ACC112 (cell line): ENCODE measurements at regions not wholly inside any gene's neighbourhood (a gene's known extent, or its start where the extent isn't known, plus 50 kb on each side); places are given as distances from the start of the nearest gene placed in this dataset.
"Not testable (repeated sequence)": the region's sequence is repeated elsewhere in the genome, so short reads cannot be mapped to it uniquely, and the experiment has no call there.

Experiments used
- H2AFZ ChIP-seq: fragments of 200-600 bp; sonication (generic); one replicate; pipeline ENCODE4 v1.6.0; 2017; ENCODE audit warnings: antibody characterized with exemption, low read length; ENCODE audit not compliant: unreplicated experiment
- H3K27ac ChIP-seq: fragments of 200-600 bp; sonication (generic); 2 replicates; pipeline ENCODE4 v1.5.1; 2014; ENCODE audit warnings: low read depth, mild to moderate bottlenecking, antibody characterized with exemption, low read length, moderate library complexity
- H3K27me3 ChIP-seq: fragments of 200-600 bp; sonication (generic); 2 replicates; pipeline ENCODE4 v1.6.1; 2014; ENCODE audit warnings: mild to moderate bottlenecking, antibody characterized with exemption, low read length, moderate library complexity, mixed read lengths; ENCODE audit not compliant: insufficient read depth
- H3K36me3 ChIP-seq: fragments of 200-600 bp; sonication (generic); 2 replicates; pipeline ENCODE4 v1.6.1; 2016; ENCODE audit warnings: mild to moderate bottlenecking, antibody characterized with exemption, low read length, moderate library complexity, mixed read lengths; ENCODE audit not compliant: insufficient read depth
- H3K4me1 ChIP-seq: fragments of 200-600 bp; sonication (generic); one replicate; pipeline ENCODE4 v1.6.1; 2016; ENCODE audit warnings: low read length, mixed read lengths; ENCODE audit not compliant: insufficient read depth, unreplicated experiment, control insufficient read depth
- H3K4me3 ChIP-seq: fragments of 200-600 bp; sonication (generic); 2 replicates; pipeline ENCODE4 v1.5.1; 2014; ENCODE audit warnings: mild to moderate bottlenecking, low read depth, low read length
- H3K79me2 ChIP-seq: fragments of 200-600 bp; sonication (generic); one replicate; pipeline ENCODE4 v1.6.0; 2016; ENCODE audit warnings: low read length; ENCODE audit not compliant: control insufficient read depth, unreplicated experiment, insufficient read depth

- H3K36me3 ChIP-seq: no peaks in the 10 kb centered on the region
- no peak overlapping the region; the same call in 1 of the 2 replicates for H3K27ac ChIP-seq
- peaks cover 7% of the 10 kb centered on the region; the same call in 1 of the 2 replicates for H3K27me3 ChIP-seq
- H3K4me1 ChIP-seq: peaks cover 34% of the 10 kb centered on the region
- H3K79me2 ChIP-seq: no peaks in the 10 kb centered on the region
- peak overlapping the region; percentile 68 for H3K4me3 ChIP-seq
- H2AFZ ChIP-seq: peak overlapping the region; percentile 67
These were observed 148.5 kb downstream of the TENT5C start for GRCh38 chr1:117754061-117754969.

- Histone ChIP-seq H2AFZ (no peak overlapping the region), H3K4me3 (no peak overlapping the region), H3K27ac (no peak overlapping the region)
These were observed 151.8 kb downstream of the TENT5C start for GRCh38 chr1:117757668-117758067.

GRCh38 chr1:117758444-117759316, 152.8 kb downstream of the TENT5C start:
- no peaks in the 10 kb centered on the region for H3K36me3 ChIP-seq
- peaks cover 20% of the 10 kb centered on the region for H3K4me1 ChIP-seq
- peak overlapping the region; percentile 93 for H2AFZ ChIP-seq
- H3K79me2 ChIP-seq: no peaks in the 10 kb centered on the region
- H3K4me3 ChIP-seq: peak overlapping the region; percentile 79
- H3K27ac ChIP-seq: 0 out of 2 replicates have a peak overlapping the region, but pooled peaks have one; percentile 24
- no peaks in the 10 kb centered on the region for H3K27me3 ChIP-seq

More at GRCh38 chr1:117757668-117758067, 151.8 kb downstream of the TENT5C start:
- H3K36me3 ChIP-seq: no peaks in the 10 kb centered on the region
- no peaks in the 10 kb centered on the region for H3K27me3 ChIP-seq
- H3K4me1 ChIP-seq: peaks cover 29% of the 10 kb centered on the region
- H3K79me2 ChIP-seq: no peaks in the 10 kb centered on the region

- Histone ChIP-seq H3K4me3 (no peak overlapping the region), H3K79me2 (no peaks in the 10 kb centered on the region), H3K27me3 (no peaks in the 10 kb centered on the region), H3K27ac (no peak overlapping the region), H3K4me1 (peaks cover 14% of the 10 kb centered on the region), H2AFZ (no peak overlapping the region), H3K36me3 (no peaks in the 10 kb centered on the region)
These were observed 153.7 kb downstream of the TENT5C start for GRCh38 chr1:117759535-117759934.

- no peak overlapping the region for H3K27ac ChIP-seq
- H3K4me3 ChIP-seq: no peak overlapping the region
- H3K4me1 ChIP-seq: peaks cover 14% of the 10 kb centered on the region
- H3K27me3 ChIP-seq: no peaks in the 10 kb centered on the region
- H2AFZ ChIP-seq: no peak overlapping the region
- no peaks in the 10 kb centered on the region for H3K36me3 ChIP-seq
- H3K79me2 ChIP-seq: no peaks in the 10 kb centered on the region
These were observed 154.2 kb downstream of the TENT5C start for GRCh38 chr1:117760069-117760468.

- H3K79me2 ChIP-seq: no peaks in the 10 kb centered on the region
- H3K36me3 ChIP-seq: no peaks in the 10 kb centered on the region
- H3K27me3 ChIP-seq: no peaks in the 10 kb centered on the region
- no peak overlapping the region for H3K4me3 ChIP-seq
- H3K4me1 ChIP-seq: peaks cover 14% of the 10 kb centered on the region
- H3K27ac ChIP-seq: no peak overlapping the region
- H2AFZ ChIP-seq: no peak overlapping the region
These were observed 154.6 kb downstream of the TENT5C start for GRCh38 chr1:117760485-117760884.

- H3K27ac ChIP-seq, H3K27me3 ChIP-seq, H3K79me2 ChIP-seq, H3K36me3 ChIP-seq, H3K4me3 ChIP-seq, H2AFZ ChIP-seq, H3K4me1 ChIP-seq: not testable (repeated sequence)
These were observed 161.7 kb downstream of the GDAP2 start for GRCh38 chr1:117767756-117768155.

GRCh38 chr1:117770981-117771531, 158.4 kb downstream of the GDAP2 start:
- no peak overlapping the region for H2AFZ ChIP-seq
- no peaks in the 10 kb centered on the region for H3K79me2 ChIP-seq
- no peaks in the 10 kb centered on the region for H3K4me1 ChIP-seq
- H3K4me3 ChIP-seq: no peak overlapping the region
- H3K36me3 ChIP-seq: no peaks in the 10 kb centered on the region
- H3K27ac ChIP-seq: no peak overlapping the region
- H3K27me3 ChIP-seq: peaks cover 3% of the 10 kb centered on the region; the same call in 1 of the 2 replicates

- Histone ChIP-seq H3K4me3 (no peak overlapping the region), H2AFZ (no peak overlapping the region), H3K4me1 (no peaks in the 10 kb centered on the region), H3K36me3 (no peaks in the 10 kb centered on the region), H3K27ac (no peak overlapping the region), H3K27me3 (no peaks in the 10 kb centered on the region), H3K79me2 (no peaks in the 10 kb centered on the region)
These were observed 150.1 kb downstream of the GDAP2 start for GRCh38 chr1:117779364-117779763.

- H3K4me1 ChIP-seq: no peaks in the 10 kb centered on the region
- no peak overlapping the region for H3K4me3 ChIP-seq
- peak overlapping the region; percentile 81 for H2AFZ ChIP-seq
- H3K27ac ChIP-seq: no peak overlapping the region
- no peaks in the 10 kb centered on the region for H3K36me3 ChIP-seq
- no peaks in the 10 kb centered on the region for H3K79me2 ChIP-seq
- no peaks in the 10 kb centered on the region for H3K27me3 ChIP-seq
These were observed 148.5 kb downstream of the GDAP2 start for GRCh38 chr1:117780687-117781475.
